ENCODE measurements at regions not wholly inside any gene's neighbourhood (a gene's known extent, or its start where the extent isn't known, plus 50 kb on each side); places are given as distances from the start of the nearest gene placed in this dataset.

DNA sequence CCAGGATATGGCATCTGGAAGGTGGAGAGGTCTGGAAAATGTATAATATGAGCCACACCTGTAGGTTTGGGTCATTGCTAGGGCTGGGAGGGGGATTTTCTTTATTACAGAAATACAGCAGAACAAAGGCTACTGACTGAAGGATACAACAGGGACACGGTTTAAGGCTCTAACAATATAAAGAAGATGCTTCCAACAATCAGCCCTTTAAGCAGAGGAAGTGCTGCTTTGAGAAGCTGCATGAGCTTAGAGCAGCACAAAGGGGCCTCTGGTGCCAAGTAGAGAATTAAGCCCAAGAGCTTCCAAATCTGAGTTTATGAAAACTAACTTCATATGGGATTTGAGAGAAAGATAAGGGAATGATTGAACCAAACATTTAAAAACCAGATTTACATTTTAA lies 174.5 kb upstream of the RMP24 start:
- Histone ChIP-seq H3K27me3 (ENCODE audit: control insufficient read depth, insufficient read depth, low read length) (no peaks in the 10 kb centered on the region), H3K27ac (ENCODE audit: low read depth, low read length) (no peak overlapping the region), H3K4me3 (ENCODE audit: low read depth, low read length) (no peak overlapping the region), H3K9me3 (ENCODE audit: control insufficient read depth, insufficient read depth, low read length) (no peaks in the 10 kb centered on the region)
- ChIA-PET CTCF (no interaction called here), POLR2A (no interaction called here)
- no peak for DNase-seq (ENCODE audit: low read depth, low spot score)
- TF ChIP-seq, protein P1, sequence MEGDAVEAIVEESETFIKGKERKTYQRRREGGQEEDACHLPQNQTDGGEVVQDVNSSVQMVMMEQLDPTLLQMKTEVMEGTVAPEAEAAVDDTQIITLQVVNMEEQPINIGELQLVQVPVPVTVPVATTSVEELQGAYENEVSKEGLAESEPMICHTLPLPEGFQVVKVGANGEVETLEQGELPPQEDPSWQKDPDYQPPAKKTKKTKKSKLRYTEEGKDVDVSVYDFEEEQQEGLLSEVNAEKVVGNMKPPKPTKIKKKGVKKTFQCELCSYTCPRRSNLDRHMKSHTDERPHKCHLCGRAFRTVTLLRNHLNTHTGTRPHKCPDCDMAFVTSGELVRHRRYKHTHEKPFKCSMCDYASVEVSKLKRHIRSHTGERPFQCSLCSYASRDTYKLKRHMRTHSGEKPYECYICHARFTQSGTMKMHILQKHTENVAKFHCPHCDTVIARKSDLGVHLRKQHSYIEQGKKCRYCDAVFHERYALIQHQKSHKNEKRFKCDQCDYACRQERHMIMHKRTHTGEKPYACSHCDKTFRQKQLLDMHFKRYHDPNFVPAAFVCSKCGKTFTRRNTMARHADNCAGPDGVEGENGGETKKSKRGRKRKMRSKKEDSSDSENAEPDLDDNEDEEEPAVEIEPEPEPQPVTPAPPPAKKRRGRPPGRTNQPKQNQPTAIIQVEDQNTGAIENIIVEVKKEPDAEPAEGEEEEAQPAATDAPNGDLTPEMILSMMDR (IDR thresholded peaks at IDR 0.05; ENCODE audit: low read depth, low read length) = no peak

DNA sequence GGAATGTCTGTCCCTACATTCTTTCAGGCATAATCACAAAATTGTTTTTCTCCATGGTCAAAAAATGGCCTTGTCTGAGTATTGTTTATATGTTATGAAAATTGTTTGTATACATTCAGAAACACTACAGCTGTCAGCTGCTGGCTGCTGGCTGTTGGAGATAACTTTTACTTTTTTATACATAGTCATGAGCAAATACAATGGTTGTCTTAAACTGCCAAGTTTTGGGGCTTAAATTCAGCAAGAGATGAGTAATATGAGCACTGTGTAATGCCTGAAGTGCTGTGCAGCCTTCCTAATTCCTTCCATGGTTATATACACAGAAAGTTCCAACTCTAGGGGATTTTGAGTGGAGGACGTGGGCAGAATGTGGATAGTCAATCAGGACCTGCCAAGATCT lies 168.9 kb upstream of the RMP24 start:
- H3K9me3 ChIP-seq (ENCODE audit: control insufficient read depth, insufficient read depth, low read length) = no peaks in the 10 kb centered on the region
- DNase-seq (ENCODE audit: low read depth, low spot score) = no peak
- CTCF ChIA-PET = no interaction called here
- H3K27ac ChIP-seq (ENCODE audit: low read depth, low read length) = no peak overlapping the region
- no peak overlapping the region for H3K4me3 ChIP-seq (ENCODE audit: low read depth, low read length)
- POLR2A ChIA-PET = no interaction called here
- TF ChIP-seq, protein P1 (IDR thresholded peaks at IDR 0.05; ENCODE audit: low read depth, low read length) = no peak
- H3K27me3 ChIP-seq (ENCODE audit: control insufficient read depth, insufficient read depth, low read length) = no peaks in the 10 kb centered on the region

DNA sequence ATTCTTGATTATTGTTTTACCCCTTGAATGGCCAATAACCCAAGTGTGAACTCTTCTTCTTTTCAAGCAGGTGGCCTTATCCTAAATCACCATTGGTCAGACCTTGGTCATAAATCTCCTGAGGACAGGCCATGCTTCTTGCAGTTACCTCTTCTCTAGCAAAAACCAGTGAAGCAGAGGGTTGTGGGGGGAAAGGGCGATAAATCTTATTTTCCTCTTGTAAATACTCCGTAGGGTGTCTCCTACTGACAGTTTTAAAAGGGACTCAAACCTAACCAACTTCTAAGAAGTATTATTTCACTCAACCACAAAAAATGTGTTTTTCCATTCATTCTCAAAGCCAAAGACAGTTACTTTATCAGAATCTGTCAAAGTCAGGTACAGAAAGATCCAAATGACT lies 168.1 kb upstream of the RMP24 start:
- H3K27me3 ChIP-seq (ENCODE audit: control insufficient read depth, insufficient read depth, low read length) = no peaks in the 10 kb centered on the region
- TF ChIP-seq, protein P1 (IDR thresholded peaks at IDR 0.05; ENCODE audit: low read depth, low read length) = no peak
- ChIA-PET CTCF (no interaction called here), POLR2A (no interaction called here)
- H3K27ac ChIP-seq (ENCODE audit: low read depth, low read length) = no peak overlapping the region
- no peak overlapping the region for H3K4me3 ChIP-seq (ENCODE audit: low read depth, low read length)
- no peaks in the 10 kb centered on the region for H3K9me3 ChIP-seq (ENCODE audit: control insufficient read depth, insufficient read depth, low read length)
- DNase-seq (ENCODE audit: low read depth, low spot score) = no peak

DNA sequence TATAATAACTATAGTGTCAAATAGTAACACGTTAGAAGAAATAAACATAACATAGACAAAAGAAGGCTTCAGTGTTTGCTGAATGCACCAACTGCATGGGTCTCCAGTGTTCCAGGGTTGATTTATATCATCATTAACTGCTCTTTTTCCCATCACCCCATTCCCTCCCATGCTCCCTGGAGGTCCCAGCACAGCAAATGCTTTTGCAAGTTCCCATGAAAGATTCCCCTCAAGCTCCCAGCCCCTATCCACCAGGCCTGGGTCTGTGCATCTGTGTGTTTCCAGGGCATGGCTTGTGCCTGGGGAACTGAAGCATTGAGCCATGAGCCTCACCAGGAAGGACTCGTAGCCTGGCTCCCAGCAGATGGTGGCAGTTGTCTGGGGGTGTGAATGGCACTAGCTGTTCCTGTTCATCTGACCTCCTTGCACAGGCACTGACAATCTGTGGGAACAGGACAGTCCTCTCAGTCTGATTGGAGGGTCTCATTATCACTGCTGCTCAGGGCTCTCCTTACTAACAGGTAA lies 164.6 kb upstream of the RMP24 start:
- TF ChIP-seq, protein P1 (IDR thresholded peaks at IDR 0.05; ENCODE audit: low read depth, low read length) = no peak
- POLR2A ChIA-PET = no interaction called here
- H3K27me3 ChIP-seq (ENCODE audit: control insufficient read depth, insufficient read depth, low read length) = peaks cover 3% of the 10 kb centered on the region
- CTCF ChIA-PET = no interaction called here
- H3K9me3 ChIP-seq (ENCODE audit: control insufficient read depth, insufficient read depth, low read length) = no peaks in the 10 kb centered on the region
- no peak overlapping the region for H3K4me3 ChIP-seq (ENCODE audit: low read depth, low read length)
- no peak for DNase-seq (ENCODE audit: low read depth, low spot score)
- H3K27ac ChIP-seq (ENCODE audit: low read depth, low read length) = no peak overlapping the region

DNA sequence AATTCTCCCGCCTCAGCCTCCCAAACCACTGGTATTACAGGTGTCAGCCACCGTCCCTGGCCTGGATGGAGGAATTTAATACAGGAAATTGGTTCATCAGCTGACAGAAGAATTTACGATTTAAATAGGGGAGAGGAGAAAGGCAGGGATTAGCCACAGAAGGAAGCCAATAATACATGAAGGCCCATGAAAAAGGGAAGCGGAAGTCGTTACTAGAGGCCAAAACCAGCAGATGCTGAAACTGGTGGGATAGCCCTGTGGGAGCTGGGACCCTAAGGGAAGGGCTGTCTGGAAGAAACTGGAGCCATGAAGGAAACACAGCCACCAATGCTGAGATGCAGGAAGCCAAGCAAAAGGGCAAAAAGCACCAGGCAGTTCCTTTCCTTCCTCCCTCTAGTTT lies 163.7 kb upstream of the RMP24 start:
- DNase-seq (ENCODE audit: low read depth, low spot score) = no peak
- CTCF ChIA-PET = no interaction called here
- Histone ChIP-seq H3K9me3 (ENCODE audit: control insufficient read depth, insufficient read depth, low read length) (no peaks in the 10 kb centered on the region), H3K4me3 (ENCODE audit: low read depth, low read length) (no peak overlapping the region), H3K27ac (ENCODE audit: low read depth, low read length) (no peak overlapping the region), H3K27me3 (ENCODE audit: control insufficient read depth, insufficient read depth, low read length) (peaks cover 3% of the 10 kb centered on the region)
- TF ChIP-seq, protein P1 (IDR thresholded peaks at IDR 0.05; ENCODE audit: low read depth, low read length) = no peak
- POLR2A ChIA-PET = no interaction called here
